GM19043 (cell line): ENCODE measurements at regions not wholly inside any gene's neighbourhood (a gene's known extent, or its start where the extent isn't known, plus 50 kb on each side); places are given as distances from the start of the nearest gene placed in this dataset.
A peak's percentile ranks its signal among the peaks of the same experiment; 100 is the strongest.
"Not testable (repeated sequence)": the region's sequence is repeated elsewhere in the genome, so short reads cannot be mapped to it uniquely, and the experiment has no call there.

Experiments used
- ATAC-seq: cut with Tn5 transposase; IDR thresholded peaks from one replicate; pipeline ENCODE4 v1.9.1; 2021; ENCODE audit warnings: low read depth; ENCODE audit not compliant: unreplicated experiment

- ATAC-seq = no peak
Observed at GRCh38 chr20:12906361-12906760, 102.4 kb upstream of the SPTLC3 start.

- no peak for ATAC-seq
Observed at GRCh38 chr20:12911372-12911771, 97.4 kb upstream of the SPTLC3 start.

DNA sequence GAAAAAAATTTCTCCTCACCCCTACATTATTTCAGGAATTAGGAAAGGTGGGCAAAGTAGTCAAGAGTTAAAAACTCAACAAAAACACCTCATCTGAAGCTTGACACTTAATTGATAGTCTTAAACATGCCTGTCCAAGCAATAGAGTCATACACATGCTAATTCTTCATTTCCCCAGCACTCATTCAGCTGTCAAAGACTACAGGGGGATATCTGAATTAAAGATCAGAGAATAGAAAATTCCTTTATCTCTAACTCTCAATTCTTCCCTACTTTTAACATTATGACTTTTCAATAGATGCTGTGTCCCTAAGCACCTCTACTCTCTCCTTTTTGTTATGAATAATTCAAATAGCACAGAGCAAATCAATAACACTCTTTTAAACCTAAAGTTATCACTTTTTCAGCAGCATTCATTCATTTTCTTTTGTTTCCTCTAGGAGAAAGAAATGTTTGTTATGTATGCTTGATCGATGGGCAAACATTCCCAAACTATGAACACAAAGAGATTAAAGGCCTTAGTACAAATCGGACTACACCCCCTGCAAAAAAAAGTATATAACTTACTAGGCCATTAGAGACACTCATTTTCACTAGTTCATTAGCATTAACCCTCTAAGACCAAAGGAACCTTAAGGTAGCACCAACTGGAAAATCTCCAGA lies 94.9 kb upstream of the SPTLC3 start:
- no peak for ATAC-seq

- no peak for ATAC-seq
Observed at GRCh38 chr20:12914804-12915203, 94.0 kb upstream of the SPTLC3 start.

DNA sequence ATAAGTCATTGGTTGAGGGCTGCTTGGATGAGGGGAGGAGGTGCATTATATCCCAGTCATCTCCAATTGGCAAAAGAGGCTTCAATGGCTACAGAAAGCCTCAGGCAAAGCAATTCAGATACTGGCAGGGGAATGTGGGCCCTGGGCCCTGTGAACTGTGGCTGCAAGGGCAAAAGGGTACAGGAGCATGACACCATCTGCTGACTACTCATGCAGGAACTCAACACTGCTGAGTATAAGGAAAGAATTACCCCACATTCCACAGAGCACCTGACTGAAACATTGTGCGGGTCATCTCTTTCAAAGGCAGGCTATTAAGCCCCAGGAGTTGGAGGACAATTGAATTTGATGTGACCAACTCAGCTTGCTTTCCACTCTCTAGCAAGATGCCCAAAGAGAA lies 92.1 kb upstream of the SPTLC3 start:
- ATAC-seq = no peak

GRCh38 chr20:12924126-12924525 lies 84.6 kb upstream of the SPTLC3 start:
- no peak for ATAC-seq

DNA sequence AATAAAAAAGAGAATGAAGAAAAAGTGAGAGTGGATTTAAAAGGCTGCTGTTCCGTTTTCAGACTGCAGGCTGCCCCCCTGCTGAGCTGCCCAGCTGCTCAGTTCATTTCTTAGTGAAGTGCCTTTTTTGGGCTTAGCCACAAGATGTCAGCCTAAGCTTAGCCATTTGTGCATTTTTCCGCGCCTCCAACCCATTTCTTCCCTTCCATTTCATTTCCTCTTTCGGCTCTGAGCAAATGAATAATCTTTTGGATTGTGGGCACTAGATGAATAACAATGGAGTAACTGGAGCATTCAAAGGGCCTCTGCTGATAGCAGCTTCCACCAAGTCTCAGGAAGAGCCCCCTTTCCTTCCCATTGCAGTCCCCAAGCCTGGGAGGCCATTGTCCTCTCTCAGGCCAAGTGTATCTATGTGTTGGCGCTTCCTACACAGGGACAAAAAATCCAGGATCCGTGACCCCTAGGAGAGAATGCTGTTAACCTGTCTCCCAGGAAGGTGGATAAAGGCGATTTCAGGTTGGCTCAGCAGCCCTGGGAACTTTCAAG lies 83.5 kb upstream of the SPTLC3 start:
- peak; percentile 89 for ATAC-seq

GRCh38 chr20:12925863-12926793 lies 82.6 kb upstream of the SPTLC3 start:
- no peak for ATAC-seq

GRCh38 chr20:12927489-12927888 lies 81.3 kb upstream of the SPTLC3 start:
- ATAC-seq = no peak

GRCh38 chr20:12928358-12928754 lies 80.4 kb upstream of the SPTLC3 start:
- no peak for ATAC-seq

DNA sequence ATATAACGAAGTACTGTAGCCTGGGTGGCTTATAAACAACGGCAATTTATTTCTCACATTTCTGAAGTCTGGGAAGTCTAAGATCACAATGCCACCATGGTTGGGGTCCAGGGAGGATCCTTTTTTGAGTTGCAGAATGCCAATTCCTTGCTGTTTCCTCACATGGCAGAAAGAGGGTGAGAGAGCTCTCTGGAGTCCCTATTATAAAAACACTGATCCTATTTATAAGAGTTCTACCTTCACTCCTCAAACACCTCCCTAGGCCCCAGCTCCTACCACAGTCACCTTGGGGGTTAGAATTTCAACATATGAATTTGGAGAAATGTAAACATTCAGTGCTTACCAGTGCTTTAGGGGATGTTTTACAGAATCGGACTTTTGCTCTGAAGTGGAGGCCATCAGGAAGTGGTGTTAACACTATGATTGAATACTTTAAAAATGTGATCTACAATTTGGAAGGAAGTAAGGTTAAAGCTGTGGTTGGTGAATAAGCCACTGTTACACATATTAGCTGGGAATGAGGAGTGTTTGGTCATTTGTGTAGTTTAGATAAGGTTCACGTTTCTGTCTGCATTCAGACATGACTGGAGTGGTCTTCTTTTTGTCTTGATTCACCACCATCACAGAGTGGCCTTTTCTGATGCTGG lies 79.9 kb upstream of the SPTLC3 start:
- no peak for ATAC-seq

- no peak for ATAC-seq
Observed at GRCh38 chr20:12936020-12936419, 72.8 kb upstream of the SPTLC3 start.

- no peak for ATAC-seq
Observed at GRCh38 chr20:12936524-12936923, 72.2 kb upstream of the SPTLC3 start.

DNA sequence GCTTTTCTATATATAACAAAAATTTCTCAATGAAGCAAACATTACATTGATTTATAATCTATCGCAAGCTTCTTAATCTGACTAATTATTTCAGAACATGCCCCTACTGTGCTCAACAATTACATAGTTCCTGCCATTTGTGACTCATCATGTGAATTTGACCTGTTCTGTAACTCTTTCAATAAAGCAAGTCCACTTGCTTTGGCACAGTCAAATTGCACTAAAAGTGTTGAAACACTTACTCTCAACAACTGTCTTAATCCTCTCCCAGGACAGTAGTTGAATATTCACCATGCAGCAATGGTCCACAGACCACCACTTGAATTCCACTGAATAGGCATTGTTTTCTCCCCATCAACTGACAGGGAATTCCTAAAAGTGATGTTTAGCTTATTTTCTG lies 67.7 kb upstream of the SPTLC3 start:
- ATAC-seq = no peak

DNA sequence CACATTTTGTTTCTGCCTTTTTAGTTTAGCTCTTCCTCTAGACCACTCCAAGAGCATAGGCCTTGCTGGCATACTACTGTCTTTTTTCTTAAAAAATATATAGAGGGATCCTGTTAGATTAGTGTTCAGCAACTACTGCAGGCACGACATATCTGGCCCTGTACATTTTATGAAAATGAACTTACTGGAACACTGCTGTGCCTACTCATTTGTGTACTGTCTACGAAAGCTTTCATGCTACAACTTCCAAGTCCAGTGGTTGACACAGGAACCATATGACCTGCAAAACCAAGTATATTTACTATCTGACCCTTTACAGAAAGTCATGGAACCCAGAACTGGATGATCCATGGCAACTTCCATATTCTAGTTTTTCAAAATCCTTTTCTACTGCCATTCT lies 66.6 kb upstream of the SPTLC3 start:
- no peak for ATAC-seq

GRCh38 chr20:12946789-12947188 lies 62.0 kb upstream of the SPTLC3 start:
- no peak for ATAC-seq

- no peak for ATAC-seq
Observed at GRCh38 chr20:12947691-12948090, 61.1 kb upstream of the SPTLC3 start.

DNA sequence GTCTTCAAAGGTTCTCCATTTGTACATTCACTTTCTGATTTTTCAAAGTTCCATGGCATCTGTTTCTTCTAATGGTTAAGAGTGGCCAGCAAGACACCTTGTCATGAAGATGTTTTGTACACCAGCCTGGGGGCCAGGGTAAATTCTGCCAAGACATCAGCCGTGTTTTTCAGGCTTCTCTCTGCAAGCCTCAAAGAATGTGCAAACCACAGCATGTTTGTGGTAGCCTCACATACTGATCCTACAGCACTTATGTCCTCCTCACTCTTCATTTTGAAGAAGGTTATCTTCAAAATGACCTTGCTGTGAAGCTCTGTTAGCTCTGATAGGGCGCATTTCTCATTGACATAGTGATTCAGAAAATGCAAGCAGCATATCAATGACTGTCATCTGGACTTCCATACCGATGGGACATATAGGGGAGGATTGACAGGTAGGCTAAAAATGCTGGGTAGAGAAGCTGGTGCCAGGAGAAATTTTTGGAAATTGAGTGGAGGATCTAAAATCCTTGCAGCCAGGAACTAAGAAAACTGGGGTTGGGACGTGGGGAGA lies 59.3 kb upstream of the SPTLC3 start:
- ATAC-seq = no peak

GRCh38 chr20:12954254-12954653 lies 54.5 kb upstream of the SPTLC3 start:
- ATAC-seq = not testable (repeated sequence)

GRCh38 chr20:12955611-12956010 lies 53.2 kb upstream of the SPTLC3 start:
- ATAC-seq = no peak

- ATAC-seq = no peak
Observed at GRCh38 chr20:12956303-12956702, 52.5 kb upstream of the SPTLC3 start.
